ENCODE measurements at regions not wholly inside any gene's neighbourhood (a gene's known extent, or its start where the extent isn't known, plus 50 kb on each side); places are given as distances from the start of the nearest gene placed in this dataset.
"Not testable (repeated sequence)": the region's sequence is repeated elsewhere in the genome, so short reads cannot be mapped to it uniquely, and the experiment has no call there.

DNA sequence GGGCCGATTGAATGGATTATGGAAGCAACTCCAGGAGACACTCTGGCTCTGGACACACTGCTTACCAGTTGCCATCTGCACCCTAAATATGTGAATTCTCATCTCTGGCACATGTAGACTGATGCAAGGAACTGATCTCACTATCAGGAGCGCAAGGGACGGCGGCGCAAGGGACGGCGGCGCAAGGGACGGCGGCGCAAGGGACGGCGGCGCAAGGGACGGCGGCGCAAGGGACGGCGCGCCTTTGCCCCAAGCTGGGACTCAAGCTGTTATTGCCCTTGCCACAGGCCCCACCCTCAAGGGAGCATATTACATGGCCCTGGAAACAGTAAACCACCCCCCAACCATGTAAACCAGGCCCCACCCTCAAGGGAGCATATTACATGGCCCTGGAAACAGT lies 199.7 kb upstream of the MOCS1 start:
- POLR2A ChIA-PET, H3K27ac Mint-ChIP-seq: not testable (repeated sequence)

DNA sequence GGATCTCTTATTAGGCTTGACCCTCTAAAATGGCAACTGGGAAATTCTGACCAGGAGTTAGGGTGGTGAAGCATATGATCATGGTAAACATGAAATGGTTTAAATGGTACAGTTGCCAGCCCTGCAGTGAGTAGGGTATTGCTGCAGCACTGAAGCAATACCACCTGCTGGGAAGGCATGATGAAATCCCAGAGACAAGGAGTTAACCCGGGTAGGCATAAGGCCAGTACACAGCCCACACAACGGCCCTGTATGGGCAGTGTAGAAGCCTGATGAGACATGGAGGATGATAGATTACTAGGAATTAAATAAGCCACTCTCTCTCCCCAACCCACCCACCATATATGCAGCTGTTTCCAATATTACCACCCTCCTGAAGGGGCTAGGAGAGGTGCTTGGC lies 197.4 kb upstream of the MOCS1 start:
- Mint-ChIP-seq H3K9me3 (peaks cover 10% of the 10 kb centered on the region), H3K36me3 (ENCODE audit: low read depth) (no peaks in the 10 kb centered on the region), H3K4me1 (no peaks in the 10 kb centered on the region), H3K27ac (no peak overlapping the region), H3K27me3 (no peaks in the 10 kb centered on the region), H3K4me3 (no peak overlapping the region)
- ChIA-PET POLR2A (no interaction called here), CTCF (no interaction called here)
- DNase-seq: no peak

More for the DNA sequence above, 199.7 kb upstream of the MOCS1 start:
- H3K4me1 Mint-ChIP-seq; H3K36me3 Mint-ChIP-seq (ENCODE audit: low read depth); H3K4me3 Mint-ChIP-seq; CTCF ChIA-PET; DNase-seq; H3K27me3 Mint-ChIP-seq: not testable (repeated sequence)
- peaks cover 10% of the 10 kb centered on the region for H3K9me3 Mint-ChIP-seq

GRCh38 chr6:40128127-40128526 lies 193.9 kb upstream of the MOCS1 start:
- Mint-ChIP-seq H3K27ac (no peak overlapping the region), H3K27me3 (no peaks in the 10 kb centered on the region), H3K9me3 (no peaks in the 10 kb centered on the region), H3K36me3 (ENCODE audit: low read depth) (no peaks in the 10 kb centered on the region), H3K4me1 (no peaks in the 10 kb centered on the region), H3K4me3 (no peak overlapping the region)
- ChIA-PET POLR2A (no interaction called here), CTCF (no interaction called here)
- DNase-seq: no peak

- H3K9me3 Mint-ChIP-seq: no peaks in the 10 kb centered on the region
- CTCF ChIA-PET: no interaction called here
- H3K36me3 Mint-ChIP-seq (ENCODE audit: low read depth): no peaks in the 10 kb centered on the region
- DNase-seq: no peak
- no peaks in the 10 kb centered on the region for H3K4me1 Mint-ChIP-seq
- H3K27ac Mint-ChIP-seq: no peak overlapping the region
- no peaks in the 10 kb centered on the region for H3K27me3 Mint-ChIP-seq
- POLR2A ChIA-PET: no interaction called here
- no peak overlapping the region for H3K4me3 Mint-ChIP-seq
These were observed 191.6 kb upstream of the MOCS1 start for GRCh38 chr6:40125680-40126394.

GRCh38 chr6:40124924-40125323 lies 190.7 kb upstream of the MOCS1 start:
- POLR2A ChIA-PET: no interaction called here
- H3K36me3 Mint-ChIP-seq (ENCODE audit: low read depth): no peaks in the 10 kb centered on the region
- H3K9me3 Mint-ChIP-seq: no peaks in the 10 kb centered on the region
- H3K4me1 Mint-ChIP-seq: no peaks in the 10 kb centered on the region
- no peaks in the 10 kb centered on the region for H3K27me3 Mint-ChIP-seq
- DNase-seq: no peak
- CTCF ChIA-PET: no interaction called here
- H3K27ac Mint-ChIP-seq: no peak overlapping the region
- no peak overlapping the region for H3K4me3 Mint-ChIP-seq

DNA sequence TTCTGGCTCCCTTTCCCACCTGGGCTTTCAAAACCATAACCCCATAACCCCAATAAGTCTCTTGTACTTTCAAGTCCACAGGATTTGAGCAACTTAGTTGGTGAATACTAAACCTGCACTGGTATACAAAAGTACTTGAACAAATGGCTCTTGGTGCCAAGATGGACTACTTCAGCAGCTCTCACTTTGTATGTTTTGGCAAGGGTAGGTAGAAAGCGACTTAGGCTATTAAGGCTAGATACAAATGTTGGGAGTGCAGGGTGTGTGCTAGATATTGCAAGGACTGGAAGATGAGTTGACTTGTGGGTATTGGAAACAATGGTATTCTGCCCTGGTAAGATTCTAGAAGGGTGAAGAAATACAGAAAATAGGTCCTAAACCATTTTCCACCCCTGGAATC lies 182.6 kb upstream of the MOCS1 start:
- POLR2A ChIA-PET: no interaction called here
- no peak overlapping the region for H3K27ac Mint-ChIP-seq
- no peaks in the 10 kb centered on the region for H3K27me3 Mint-ChIP-seq
- H3K4me3 Mint-ChIP-seq: no peak overlapping the region
- CTCF ChIA-PET: no interaction called here
- H3K36me3 Mint-ChIP-seq (ENCODE audit: low read depth): no peaks in the 10 kb centered on the region
- no peaks in the 10 kb centered on the region for H3K4me1 Mint-ChIP-seq
- no peak for DNase-seq
- no peaks in the 10 kb centered on the region for H3K9me3 Mint-ChIP-seq

GRCh38 chr6:40112350-40112749 lies 178.1 kb upstream of the MOCS1 start:
- Mint-ChIP-seq H3K4me3 (no peak overlapping the region), H3K36me3 (ENCODE audit: low read depth) (no peaks in the 10 kb centered on the region), H3K27me3 (no peaks in the 10 kb centered on the region), H3K4me1 (no peaks in the 10 kb centered on the region), H3K9me3 (no peaks in the 10 kb centered on the region), H3K27ac (no peak overlapping the region)
- DNase-seq: no peak
- ChIA-PET POLR2A (no interaction called here), CTCF (no interaction called here)

GRCh38 chr6:40108736-40109135 lies 174.5 kb upstream of the MOCS1 start:
- CTCF ChIA-PET: no interaction called here
- POLR2A ChIA-PET: no interaction called here
- no peak overlapping the region for H3K4me3 Mint-ChIP-seq
- H3K27ac Mint-ChIP-seq: no peak overlapping the region
- no peaks in the 10 kb centered on the region for H3K36me3 Mint-ChIP-seq (ENCODE audit: low read depth)
- no peaks in the 10 kb centered on the region for H3K4me1 Mint-ChIP-seq
- no peaks in the 10 kb centered on the region for H3K27me3 Mint-ChIP-seq
- no peaks in the 10 kb centered on the region for H3K9me3 Mint-ChIP-seq
- DNase-seq: no peak

DNA sequence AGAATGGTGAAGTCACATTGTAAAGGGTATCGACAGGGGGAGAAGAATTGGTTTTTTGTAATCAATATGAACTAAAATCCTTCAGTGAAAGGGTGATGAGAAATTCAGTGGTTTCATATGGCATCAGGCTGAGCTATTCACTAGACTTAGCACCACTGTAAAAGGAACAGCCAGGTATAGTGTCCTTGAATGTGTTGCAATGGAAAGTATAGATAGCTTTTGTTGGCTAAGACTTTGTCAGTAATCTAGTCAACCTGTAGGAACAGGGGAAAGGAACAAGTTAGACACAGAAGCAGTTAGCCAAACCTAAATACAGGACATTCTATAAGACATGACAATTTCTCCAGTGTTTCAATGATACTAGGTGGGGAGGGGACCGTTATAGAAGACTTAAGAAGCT lies 172.6 kb upstream of the MOCS1 start:
- POLR2A ChIA-PET: no interaction called here
- no peak overlapping the region for H3K4me3 Mint-ChIP-seq
- CTCF ChIA-PET: no interaction called here
- no peaks in the 10 kb centered on the region for H3K27me3 Mint-ChIP-seq
- DNase-seq: no peak
- no peaks in the 10 kb centered on the region for H3K9me3 Mint-ChIP-seq
- H3K27ac Mint-ChIP-seq: no peak overlapping the region
- H3K36me3 Mint-ChIP-seq (ENCODE audit: low read depth): no peaks in the 10 kb centered on the region
- no peaks in the 10 kb centered on the region for H3K4me1 Mint-ChIP-seq

DNA sequence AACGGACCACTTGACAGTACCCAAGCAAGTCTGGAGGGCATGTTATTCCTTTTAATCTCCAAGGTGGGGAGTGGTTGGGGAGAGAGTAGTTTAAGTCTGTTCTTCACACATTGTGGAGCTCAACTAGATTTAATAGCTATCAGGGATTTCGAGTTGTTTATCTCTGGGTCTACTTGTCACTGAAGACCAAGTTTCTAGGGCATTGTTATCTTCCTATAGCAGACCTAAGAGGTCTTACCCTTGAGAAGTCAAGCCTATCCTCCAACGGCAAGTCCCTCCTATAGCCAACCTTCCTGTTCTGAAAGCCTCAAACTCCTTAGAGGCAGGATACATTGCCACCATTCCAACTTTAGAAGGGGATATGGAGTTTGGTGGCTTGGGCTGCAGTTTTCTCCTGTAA lies 164.5 kb upstream of the MOCS1 start:
- Mint-ChIP-seq H3K9me3 (no peaks in the 10 kb centered on the region), H3K4me1 (no peaks in the 10 kb centered on the region), H3K4me3 (no peak overlapping the region), H3K36me3 (ENCODE audit: low read depth) (no peaks in the 10 kb centered on the region), H3K27me3 (no peaks in the 10 kb centered on the region), H3K27ac (no peak overlapping the region)
- DNase-seq: no peak
- ChIA-PET CTCF (no interaction called here), POLR2A (no interaction called here)

GRCh38 chr6:40097590-40097989 lies 163.3 kb upstream of the MOCS1 start:
- no peaks in the 10 kb centered on the region for H3K4me1 Mint-ChIP-seq
- POLR2A ChIA-PET: no interaction called here
- peaks cover 3% of the 10 kb centered on the region for H3K9me3 Mint-ChIP-seq
- H3K4me3 Mint-ChIP-seq: no peak overlapping the region
- H3K27ac Mint-ChIP-seq: no peak overlapping the region
- CTCF ChIA-PET: no interaction called here
- DNase-seq: no peak
- no peaks in the 10 kb centered on the region for H3K27me3 Mint-ChIP-seq
- no peaks in the 10 kb centered on the region for H3K36me3 Mint-ChIP-seq (ENCODE audit: low read depth)

GRCh38 chr6:40083141-40083920 lies 149.1 kb upstream of the MOCS1 start:
- no peaks in the 10 kb centered on the region for H3K9me3 Mint-ChIP-seq

DNA sequence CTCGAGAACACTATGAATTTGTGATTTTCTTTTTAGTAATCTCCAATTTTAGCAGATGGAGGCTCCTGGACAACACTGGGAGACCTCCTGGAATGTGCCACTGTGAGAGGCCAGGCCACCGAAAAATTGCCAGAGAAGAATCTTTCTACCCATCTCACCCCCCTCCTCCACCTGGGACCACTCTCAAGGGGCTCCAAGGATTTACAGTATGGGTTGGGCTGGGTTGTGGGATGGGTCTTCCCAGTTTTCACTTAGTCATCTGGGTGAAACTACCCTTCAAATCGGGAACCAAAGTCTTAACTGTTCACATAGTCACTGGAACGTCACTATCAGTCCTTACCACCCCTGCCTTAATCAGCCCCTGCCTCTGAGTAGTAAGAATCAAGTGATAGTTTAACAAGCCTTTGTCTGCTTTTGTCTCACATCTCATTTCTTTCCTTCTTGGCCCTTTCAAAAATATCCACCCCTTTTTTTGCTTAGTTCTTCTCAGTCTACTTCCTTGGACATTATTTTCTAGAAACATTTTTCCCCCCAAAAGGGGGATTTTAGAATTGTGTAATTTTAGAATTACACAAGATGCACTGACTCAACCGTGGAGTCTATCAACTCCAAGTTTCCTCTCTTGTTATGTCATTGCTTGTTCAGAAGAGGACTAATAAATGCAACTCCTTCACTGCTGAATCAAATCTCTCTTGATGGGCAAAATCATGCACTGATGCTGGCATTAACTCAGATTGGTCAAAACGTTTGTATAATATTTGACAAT lies 148.2 kb upstream of the MOCS1 start:
- no peaks in the 10 kb centered on the region for H3K27me3 Mint-ChIP-seq

More at GRCh38 chr6:40083141-40083920, 149.1 kb upstream of the MOCS1 start:
- H3K4me1 Mint-ChIP-seq: no peaks in the 10 kb centered on the region
- no peak for DNase-seq
- ChIA-PET POLR2A (no interaction called here), CTCF (no interaction called here)
- no peak overlapping the region for H3K4me3 Mint-ChIP-seq
- H3K27me3 Mint-ChIP-seq: no peaks in the 10 kb centered on the region
- H3K27ac Mint-ChIP-seq: no peak overlapping the region
- no peaks in the 10 kb centered on the region for H3K36me3 Mint-ChIP-seq (ENCODE audit: low read depth)

GRCh38 chr6:40077736-40078135 lies 143.5 kb upstream of the MOCS1 start:
- Mint-ChIP-seq H3K9me3 (no peaks in the 10 kb centered on the region), H3K36me3 (ENCODE audit: low read depth) (no peaks in the 10 kb centered on the region)
- CTCF ChIA-PET: no interaction called here

More for the DNA sequence above, 148.2 kb upstream of the MOCS1 start:
- Mint-ChIP-seq H3K9me3 (no peaks in the 10 kb centered on the region), H3K4me1 (no peaks in the 10 kb centered on the region), H3K27ac (no peak overlapping the region), H3K4me3 (no peak overlapping the region), H3K36me3 (ENCODE audit: low read depth) (no peaks in the 10 kb centered on the region)
- ChIA-PET POLR2A (no interaction called here), CTCF (no interaction called here)
- no peak for DNase-seq

More at GRCh38 chr6:40077736-40078135, 143.5 kb upstream of the MOCS1 start:
- Mint-ChIP-seq H3K27me3 (no peaks in the 10 kb centered on the region), H3K27ac (no peak overlapping the region), H3K4me1 (no peaks in the 10 kb centered on the region), H3K4me3 (no peak overlapping the region)
- no peak for DNase-seq
- POLR2A ChIA-PET: no interaction called here
